ENCODE measurements at regions not wholly inside any gene's neighbourhood (a gene's known extent, or its start where the extent isn't known, plus 50 kb on each side); places are given as distances from the start of the nearest gene placed in this dataset.

GRCh38 chr20:22921595-22922421, 113.3 kb upstream of the SSTR4 start:
- Mint-ChIP-seq H3K27me3 (ENCODE audit: insufficient read depth) (peaks cover 6% of the 10 kb centered on the region), H3K9me3 (peaks cover 11% of the 10 kb centered on the region), H3K4me1 (ENCODE audit: low read depth) (peaks cover 6% of the 10 kb centered on the region; the same call in 1 of the 2 replicates), H3K27ac (no peak overlapping the region), H3K4me3 (no peak overlapping the region), H3K36me3 (ENCODE audit: low read depth) (peaks cover 5% of the 10 kb centered on the region; the same call in 1 of the 2 replicates)
- no peak for TF ChIP-seq CTCF (IDR thresholded peaks at IDR 0.05)
- peak; percentile 53 for DNase-seq

- no peak for TF ChIP-seq CTCF (IDR thresholded peaks at IDR 0.05)
- Mint-ChIP-seq H3K9me3 (peaks cover 4% of the 10 kb centered on the region), H3K27me3 (ENCODE audit: insufficient read depth) (peaks cover 6% of the 10 kb centered on the region; the same call in 1 of the 2 replicates), H3K27ac (no peak overlapping the region), H3K4me1 (ENCODE audit: low read depth) (peaks cover 6% of the 10 kb centered on the region; the same call in 1 of the 2 replicates), H3K4me3 (no peak overlapping the region), H3K36me3 (ENCODE audit: low read depth) (peaks cover 5% of the 10 kb centered on the region; the same call in 1 of the 2 replicates)
- no peak for DNase-seq
Observed at GRCh38 chr20:22922987-22923386, 112.1 kb upstream of the SSTR4 start.

GRCh38 chr20:22924046-22924737, 110.9 kb upstream of the SSTR4 start:
- Mint-ChIP-seq H3K36me3 (ENCODE audit: low read depth) (peaks cover 5% of the 10 kb centered on the region; the same call in 1 of the 2 replicates), H3K27me3 (ENCODE audit: insufficient read depth) (peaks cover 6% of the 10 kb centered on the region; the same call in 1 of the 2 replicates), H3K4me1 (ENCODE audit: low read depth) (peaks cover 6% of the 10 kb centered on the region; the same call in 1 of the 2 replicates), H3K4me3 (no peak overlapping the region), H3K9me3 (no peaks in the 10 kb centered on the region; the same call in none of the 2 replicates), H3K27ac (no peak overlapping the region)
- TF ChIP-seq CTCF (IDR thresholded peaks at IDR 0.05) = no peak
- DNase-seq = no peak

- H3K4me1 Mint-ChIP-seq (ENCODE audit: low read depth) = peaks cover 6% of the 10 kb centered on the region; the same call in 1 of the 2 replicates
- H3K27ac Mint-ChIP-seq = no peak overlapping the region
- TF ChIP-seq CTCF (IDR thresholded peaks at IDR 0.05) = no peak
- no peak overlapping the region for H3K4me3 Mint-ChIP-seq
- H3K36me3 Mint-ChIP-seq (ENCODE audit: low read depth) = peaks cover 5% of the 10 kb centered on the region; the same call in 1 of the 2 replicates
- H3K9me3 Mint-ChIP-seq = no peaks in the 10 kb centered on the region; the same call in none of the 2 replicates
- DNase-seq = no peak
- H3K27me3 Mint-ChIP-seq (ENCODE audit: insufficient read depth) = peaks cover 6% of the 10 kb centered on the region; the same call in 1 of the 2 replicates
Observed at GRCh38 chr20:22924949-22925612, 110.0 kb upstream of the SSTR4 start.

GRCh38 chr20:22925613-22925983, 109.5 kb upstream of the SSTR4 start:
- Mint-ChIP-seq H3K27me3 (ENCODE audit: insufficient read depth) (peaks cover 6% of the 10 kb centered on the region; the same call in 1 of the 2 replicates), H3K4me3 (no peak overlapping the region), H3K9me3 (no peaks in the 10 kb centered on the region; the same call in none of the 2 replicates), H3K27ac (no peak overlapping the region), H3K36me3 (ENCODE audit: low read depth) (peaks cover 5% of the 10 kb centered on the region; the same call in 1 of the 2 replicates), H3K4me1 (ENCODE audit: low read depth) (peaks cover 6% of the 10 kb centered on the region; the same call in 1 of the 2 replicates)
- DNase-seq = no peak
- TF ChIP-seq CTCF (IDR thresholded peaks at IDR 0.05) = no peak

Measured in HFFc6 (cell line).